GM18868 (cell line): ENCODE measurements at regions not wholly inside any gene's neighbourhood (a gene's known extent, or its start where the extent isn't known, plus 50 kb on each side); places are given as distances from the start of the nearest gene placed in this dataset.

Source experiments
- ATAC-seq: cut with Tn5 transposase; IDR thresholded peaks from one replicate; pipeline ENCODE4 v1.9.1; 2021; ENCODE audit warnings: mild to moderate bottlenecking, moderate library complexity; ENCODE audit not compliant: unreplicated experiment

- no peak for ATAC-seq
Measured at GRCh38 chr1:106756752-106757151, 299.7 kb upstream of the PRMT6 start.

GRCh38 chr1:106768077-106768476 is 288.4 kb upstream of the PRMT6 start:
- no peak for ATAC-seq

GRCh38 chr1:106768501-106768900 is 288.0 kb upstream of the PRMT6 start:
- ATAC-seq, result no peak

GRCh38 chr1:106773206-106773605 is 283.3 kb upstream of the PRMT6 start:
- ATAC-seq, result no peak

GRCh38 chr1:106780066-106780465 is 276.4 kb upstream of the PRMT6 start:
- ATAC-seq, result no peak

GRCh38 chr1:106780806-106781569 is 275.5 kb upstream of the PRMT6 start:
- no peak for ATAC-seq

GRCh38 chr1:106785176-106785575 is 271.3 kb upstream of the PRMT6 start:
- ATAC-seq, result no peak

GRCh38 chr1:106787520-106787919 is 269.0 kb upstream of the PRMT6 start:
- no peak for ATAC-seq

GRCh38 chr1:106789686-106790085 is 266.8 kb upstream of the PRMT6 start:
- ATAC-seq, result no peak

GRCh38 chr1:106791041-106791440 is 265.4 kb upstream of the PRMT6 start:
- no peak for ATAC-seq

GRCh38 chr1:106793651-106794050 is 262.8 kb upstream of the PRMT6 start:
- ATAC-seq, result no peak

GRCh38 chr1:106798991-106799390 is 257.5 kb upstream of the PRMT6 start:
- no peak for ATAC-seq

GRCh38 chr1:106802181-106802580 is 254.3 kb upstream of the PRMT6 start:
- no peak for ATAC-seq

- ATAC-seq, result no peak
Measured at GRCh38 chr1:106814418-106814817, 242.1 kb upstream of the PRMT6 start.

- no peak for ATAC-seq
Measured at GRCh38 chr1:106817575-106817974, 238.9 kb upstream of the PRMT6 start.

GRCh38 chr1:106831511-106831910 is 225.0 kb upstream of the PRMT6 start:
- no peak for ATAC-seq

GRCh38 chr1:106836708-106837107 is 219.8 kb upstream of the PRMT6 start:
- peak; percentile 51 for ATAC-seq

- ATAC-seq, result no peak
Measured at GRCh38 chr1:106843518-106843917, 213.0 kb upstream of the PRMT6 start.

- ATAC-seq, result no peak
Measured at GRCh38 chr1:106846656-106847055, 209.8 kb upstream of the PRMT6 start.

- ATAC-seq, result no peak
Measured at GRCh38 chr1:106861110-106861509, 195.4 kb upstream of the PRMT6 start.

- no peak for ATAC-seq
Measured at GRCh38 chr1:106868828-106869227, 187.6 kb upstream of the PRMT6 start.

GRCh38 chr1:106875622-106876021 is 180.9 kb upstream of the PRMT6 start:
- ATAC-seq, result peak; percentile 77

- peak; percentile 72 for ATAC-seq
Measured at GRCh38 chr1:106876384-106876783, 180.1 kb upstream of the PRMT6 start.
